ENCODE measurements at regions not wholly inside any gene's neighbourhood (a gene's known extent, or its start where the extent isn't known, plus 50 kb on each side); places are given as distances from the start of the nearest gene placed in this dataset.

DNA sequence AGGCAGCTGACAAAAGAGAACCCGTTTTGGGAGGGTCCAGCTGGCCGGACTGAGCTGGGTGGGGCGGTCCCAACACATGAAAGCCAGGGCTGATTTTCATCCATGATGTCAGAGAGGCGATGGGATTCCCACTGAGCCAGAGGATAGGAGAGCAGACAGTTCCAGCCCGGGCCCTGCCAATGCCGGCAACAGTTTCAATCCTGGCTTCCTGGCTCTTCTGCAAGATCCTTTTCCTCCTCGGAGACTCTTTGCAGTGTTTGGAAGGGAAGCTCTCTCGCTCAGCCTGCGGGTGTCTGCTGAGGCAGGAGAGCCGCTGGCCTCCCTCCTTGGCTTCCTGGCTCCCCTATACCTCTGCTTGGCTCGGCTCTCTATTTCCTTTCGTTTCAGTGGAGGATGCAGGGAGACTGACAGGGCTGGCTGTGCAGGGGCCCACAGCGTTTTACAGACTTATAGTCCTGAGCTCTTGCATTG lies 145.5 kb upstream of the SOX9 start:
- no peak for TF ChIP-seq CTCF (IDR thresholded peaks at IDR 0.05; ENCODE audit: insufficient read depth, low read length)
- TF ChIP-seq REST (IDR thresholded peaks at IDR 0.05; ENCODE audit: insufficient replicate concordance, low read depth), result no peak
- no peak for TF ChIP-seq POLR2AphosphoS5 (IDR thresholded peaks at IDR 0.05; ENCODE audit: low read depth)
- TF ChIP-seq GABPA (IDR thresholded peaks at IDR 0.05; ENCODE audit: low read depth), result no peak

Measured in HL-60 (cell line).